ENCODE measurements at regions not wholly inside any gene's neighbourhood (a gene's known extent, or its start where the extent isn't known, plus 50 kb on each side); places are given as distances from the start of the nearest gene placed in this dataset.

DNA sequence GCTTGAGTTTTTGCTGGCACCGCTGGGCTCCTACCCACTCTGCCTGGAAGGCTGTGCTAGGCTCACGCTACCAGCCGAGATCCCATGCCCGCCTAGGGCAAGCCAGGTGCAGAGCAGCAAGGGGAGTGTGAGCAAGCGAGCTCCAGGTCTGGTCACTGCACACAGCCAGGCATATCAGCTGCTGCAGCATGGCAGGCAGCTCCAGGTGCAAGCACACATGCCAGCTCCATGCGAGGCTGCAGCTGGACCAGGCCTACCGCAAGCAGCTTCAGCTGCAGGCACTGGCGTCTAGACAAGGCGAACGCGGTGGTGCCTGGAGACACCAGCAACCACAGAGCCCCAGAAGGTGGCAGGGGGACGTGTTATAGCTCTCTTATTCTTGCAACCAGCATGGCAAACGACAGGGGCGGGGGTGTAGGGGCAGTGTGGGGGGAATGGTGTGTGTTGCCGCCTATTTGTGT lies 614.7 kb upstream of the EPHA5 start:
- TF ChIP-seq CTCF (IDR thresholded peaks at IDR 0.05; ENCODE audit: insufficient read depth, low read length) (no peak), GABPA (IDR thresholded peaks at IDR 0.05; ENCODE audit: low read depth) (no peak), POLR2AphosphoS5 (IDR thresholded peaks at IDR 0.05; ENCODE audit: low read depth) (no peak)

All from HL-60 (cell line).